ENCODE measurements at regions not wholly inside any gene's neighbourhood (a gene's known extent, or its start where the extent isn't known, plus 50 kb on each side); places are given as distances from the start of the nearest gene placed in this dataset.

GRCh38 chr12:127306604-127307215 lies 960.3 kb upstream of the TMEM132C start:
- Histone ChIP-seq H4K20me1 (ENCODE audit: insufficient read depth, low read length) (no peaks in the 10 kb centered on the region), H3K4me2 (ENCODE audit: low read length) (no peak overlapping the region), H3K4me3 (ENCODE audit: low read depth, low read length, poor library complexity, severe bottlenecking) (no peak overlapping the region), H3K9me3 (ENCODE audit: low read length) (no peaks in the 10 kb centered on the region), H3K4me1 (ENCODE audit: insufficient read depth, low read length, poor library complexity, severe bottlenecking) (no peaks in the 10 kb centered on the region), H3K79me2 (ENCODE audit: insufficient read depth, low read depth, low read length) (no peaks in the 10 kb centered on the region), H3K27ac (ENCODE audit: low read depth, low read length, poor library complexity, severe bottlenecking) (no peak overlapping the region), H2AFZ (ENCODE audit: low read length) (no peak overlapping the region), H3K9me2 (ENCODE audit: insufficient read depth, low read length) (no peaks in the 10 kb centered on the region), H3K36me3 (ENCODE audit: insufficient read depth, low read length) (no peaks in the 10 kb centered on the region)
- TF ChIP-seq CTCF (conservative IDR thresholded peaks at IDR 0.05; ENCODE audit: low read length) (no peak), EZH2phosphoT487 (IDR thresholded peaks at IDR 0.05; ENCODE audit: borderline replicate concordance, low read depth, low read length) (no peak)
- DNase-seq (ENCODE audit: low spot score): no peak
- POLR2A ChIA-PET: no interaction called here
- CTCF ChIA-PET (ENCODE audit: unreplicated experiment): no interaction called here
- BruUV-seq (replicated peaks): no TSS peak
- intact Hi-C loops (cut with micrococcal nuclease; ENCODE audit: unreplicated experiment): no loop called here

GRCh38 chr12:127307528-127307927 lies 959.4 kb upstream of the TMEM132C start:
- H3K27ac ChIP-seq (ENCODE audit: low read depth, low read length, poor library complexity, severe bottlenecking): no peak overlapping the region
- H3K4me1 ChIP-seq (ENCODE audit: insufficient read depth, low read length, poor library complexity, severe bottlenecking): no peaks in the 10 kb centered on the region
- no peak overlapping the region for H3K4me2 ChIP-seq (ENCODE audit: low read length)
- intact Hi-C loops (cut with micrococcal nuclease; ENCODE audit: unreplicated experiment): no loop called here
- no peaks in the 10 kb centered on the region for H3K36me3 ChIP-seq (ENCODE audit: insufficient read depth, low read length)
- CTCF ChIA-PET (ENCODE audit: unreplicated experiment): no interaction called here
- no peaks in the 10 kb centered on the region for H3K9me3 ChIP-seq (ENCODE audit: low read length)
- BruUV-seq (replicated peaks): no TSS peak
- DNase-seq (ENCODE audit: low spot score): no peak
- H2AFZ ChIP-seq (ENCODE audit: low read length): no peak overlapping the region
- POLR2A ChIA-PET: no interaction called here
- H4K20me1 ChIP-seq (ENCODE audit: insufficient read depth, low read length): no peaks in the 10 kb centered on the region
- H3K79me2 ChIP-seq (ENCODE audit: insufficient read depth, low read depth, low read length): no peaks in the 10 kb centered on the region
- H3K4me3 ChIP-seq (ENCODE audit: low read depth, low read length, poor library complexity, severe bottlenecking): no peak overlapping the region
- no peaks in the 10 kb centered on the region for H3K9me2 ChIP-seq (ENCODE audit: insufficient read depth, low read length)
- TF ChIP-seq EZH2phosphoT487 (IDR thresholded peaks at IDR 0.05; ENCODE audit: borderline replicate concordance, low read depth, low read length): no peak
- TF ChIP-seq CTCF (conservative IDR thresholded peaks at IDR 0.05; ENCODE audit: low read length): no peak

- no peaks in the 10 kb centered on the region for H3K36me3 ChIP-seq (ENCODE audit: insufficient read depth, low read length)
- H3K9me2 ChIP-seq (ENCODE audit: insufficient read depth, low read length): no peaks in the 10 kb centered on the region
- no peaks in the 10 kb centered on the region for H3K79me2 ChIP-seq (ENCODE audit: insufficient read depth, low read depth, low read length)
- intact Hi-C loops (cut with micrococcal nuclease; ENCODE audit: unreplicated experiment): no loop called here
- BruUV-seq (replicated peaks): no TSS peak
- no peak overlapping the region for H3K27ac ChIP-seq (ENCODE audit: low read depth, low read length, poor library complexity, severe bottlenecking)
- no peak for DNase-seq (ENCODE audit: low spot score)
- no peak overlapping the region for H3K4me2 ChIP-seq (ENCODE audit: low read length)
- CTCF ChIA-PET (ENCODE audit: unreplicated experiment): no interaction called here
- no peak overlapping the region for H3K4me3 ChIP-seq (ENCODE audit: low read depth, low read length, poor library complexity, severe bottlenecking)
- TF ChIP-seq EZH2phosphoT487 (IDR thresholded peaks at IDR 0.05; ENCODE audit: borderline replicate concordance, low read depth, low read length) (no peak), CTCF (conservative IDR thresholded peaks at IDR 0.05; ENCODE audit: low read length) (no peak)
- no peak overlapping the region for H2AFZ ChIP-seq (ENCODE audit: low read length)
- no peaks in the 10 kb centered on the region for H4K20me1 ChIP-seq (ENCODE audit: insufficient read depth, low read length)
- POLR2A ChIA-PET: no interaction called here
- H3K4me1 ChIP-seq (ENCODE audit: insufficient read depth, low read length, poor library complexity, severe bottlenecking): no peaks in the 10 kb centered on the region
- no peaks in the 10 kb centered on the region for H3K9me3 ChIP-seq (ENCODE audit: low read length)
Observed at GRCh38 chr12:127308148-127308547, 958.8 kb upstream of the TMEM132C start.
